ENCODE measurements at regions not wholly inside any gene's neighbourhood (a gene's known extent, or its start where the extent isn't known, plus 50 kb on each side); places are given as distances from the start of the nearest gene placed in this dataset.

- DNase-seq, result no peak
Measured at GRCh38 chr3:111480091-111480490, 61.9 kb upstream of the CD96 start.

DNA sequence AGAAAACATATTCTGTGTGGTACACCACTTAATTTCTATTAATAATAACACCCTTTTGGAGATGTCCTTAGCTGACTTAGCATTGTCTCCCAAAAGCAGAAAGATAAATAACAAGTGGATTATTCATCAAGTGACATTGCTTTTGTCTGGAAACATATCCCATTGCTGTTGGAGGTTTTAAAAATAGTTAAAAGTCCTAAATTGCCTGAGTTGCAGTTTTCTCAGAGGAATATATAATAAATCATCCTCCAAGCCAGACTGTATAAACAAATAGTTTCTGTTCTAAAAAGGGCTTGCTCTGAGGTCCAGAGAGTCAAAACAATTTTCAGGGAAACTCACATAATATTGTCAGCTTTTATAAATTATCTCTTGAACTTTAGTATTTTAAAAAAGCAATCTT is 60.4 kb upstream of the CD96 start:
- no peak for DNase-seq

- no peak for DNase-seq
Measured at GRCh38 chr3:111482574-111482973, 59.4 kb upstream of the CD96 start.

GRCh38 chr3:111485086-111485485 is 56.9 kb upstream of the CD96 start:
- DNase-seq, result no peak

Data from islet precursor cell (in vitro differentiated cells).